ENCODE measurements at regions not wholly inside any gene's neighbourhood (a gene's known extent, or its start where the extent isn't known, plus 50 kb on each side); places are given as distances from the start of the nearest gene placed in this dataset.

DNA sequence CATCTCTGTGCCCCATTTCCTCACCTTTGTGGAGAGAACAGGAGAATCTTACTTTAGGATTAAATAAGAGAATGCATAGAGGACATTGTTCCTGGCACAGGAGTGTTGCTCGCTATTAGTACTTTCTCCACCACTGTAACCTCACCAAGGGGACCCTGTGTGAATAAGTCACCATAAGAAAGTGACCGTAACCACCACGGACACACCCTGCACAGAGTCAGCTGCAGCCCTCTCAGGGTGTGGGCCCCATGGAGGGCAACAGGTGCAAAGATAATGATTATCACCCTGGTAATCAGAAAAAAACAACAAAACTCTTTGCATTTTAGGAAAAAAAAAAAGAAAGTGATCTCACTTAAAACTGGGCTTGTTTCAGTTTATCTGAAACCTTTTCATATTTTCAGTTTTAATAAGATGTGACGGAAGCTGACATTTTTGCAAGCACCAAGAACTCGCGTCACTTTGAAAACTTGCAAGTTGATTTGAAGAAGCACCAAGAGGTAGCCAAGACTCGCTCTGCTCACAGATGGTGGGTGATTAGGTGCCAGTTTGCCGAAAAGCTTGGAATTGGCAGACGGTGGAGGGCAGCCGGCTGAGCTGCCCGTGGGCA lies 87.0 kb upstream of the VRK1 start:
- TF ChIP-seq CTCF (IDR thresholded peaks at IDR 0.05) (no peak), POLR2A (IDR thresholded peaks at IDR 0.05) (no peak)
